Esophagus muscularis mucosa (tissue), 3 donors: ENCODE measurements at regions not wholly inside any gene's neighbourhood (a gene's known extent, or its start where the extent isn't known, plus 50 kb on each side); places are given as distances from the start of the nearest gene placed in this dataset.

Experiments used
- CTCF ChIP-seq, 3 experiments: fragments of 200-600 bp in 2 of 3; fragments of 450-650 bp in 1 of 3; sonication (generic) in 2 of 3; IDR thresholded peaks; one replicate each; pipeline ENCODE4 v1.5.1; 2017 to 2019; ENCODE audit warnings: antibody characterized with exemption in 3 of 3, mild to moderate bottlenecking in 2 of 3, moderate library complexity in 1 of 3
- POLR2A ChIP-seq: fragments of 450-650 bp; IDR thresholded peaks from one replicate; pipeline ENCODE4 v1.6.1; 2017; ENCODE audit warnings: antibody characterized with exemption, moderate library complexity, mild to moderate bottlenecking, low read depth

- no peak for TF ChIP-seq CTCF (IDR thresholded peaks at IDR 0.05)
- no peak for TF ChIP-seq POLR2A
Measured at GRCh38 chr12:74917743-74918142, 291.9 kb downstream of the KCNC2 start.
